Activated CD8-positive, alpha-beta T cell treated with anti-CD3 and anti-CD28 coated beads, Interleukin-2, amount 10 ng/mL, durations not matched to agents 7 days and 5 days (primary cell): ENCODE measurements at regions not wholly inside any gene's neighbourhood (a gene's known extent, or its start where the extent isn't known, plus 50 kb on each side); places are given as distances from the start of the nearest gene placed in this dataset.

ENCODE experiments used
- ATAC-seq: fragments of 150-1000 bp; cut with Tn5 transposase; one replicate; pipeline ENCODE4 v1.10.0; 2021; ENCODE audit warnings: moderate library complexity
- CTCF ChIA-PET: fragments of 350-600 bp; sonication (Branson Sonifier 250); formaldehyde crosslinking; loops from one replicate; lab custom pipeline; 2021; ENCODE audit warnings: antibody characterized with exemption; lab: Charles Lee
- POLR2A ChIA-PET: fragments of 350-600 bp; sonication (Branson Sonifier 250); formaldehyde crosslinking; loops from one replicate; lab custom pipeline; 2021; ENCODE audit warnings: antibody characterized with exemption; lab: Charles Lee
- DNase-seq: peaks from one replicate; pipeline ENCODE4 v3.0.0-alpha.2; 2020
- H3K27ac Mint-ChIP-seq: one replicate; pipeline ENCODE4 v1.8.0; 2021; ENCODE audit warnings: mild to moderate bottlenecking, mixed read lengths
- H3K27me3 Mint-ChIP-seq: one replicate; pipeline ENCODE4 v1.8.0; 2021; ENCODE audit warnings: low read depth, mixed read lengths
- H3K36me3 Mint-ChIP-seq: one replicate; pipeline ENCODE4 v1.8.0; 2021; ENCODE audit warnings: low read depth, mixed read lengths
- H3K4me1 Mint-ChIP-seq: one replicate; pipeline ENCODE4 v1.8.0; 2021; ENCODE audit warnings: low read depth, mixed read lengths
- H3K4me3 Mint-ChIP-seq: one replicate; pipeline ENCODE4 v1.8.0; 2021; ENCODE audit warnings: mild to moderate bottlenecking, mixed read lengths
- H3K9me3 Mint-ChIP-seq: one replicate; pipeline ENCODE4 v1.8.0; 2022; ENCODE audit warnings: mixed read lengths; ENCODE audit not compliant: insufficient read depth

GRCh38 chr7:115271332-115272235, 349.7 kb downstream of the MDFIC start:
- no peaks in the 10 kb centered on the region for H3K9me3 Mint-ChIP-seq
- no peaks in the 10 kb centered on the region for H3K36me3 Mint-ChIP-seq
- no peaks in the 10 kb centered on the region for H3K4me1 Mint-ChIP-seq
- DNase-seq (no peak), ATAC-seq (no peak)
- ChIA-PET POLR2A (no interaction called here), CTCF (no interaction called here)
- H3K27ac Mint-ChIP-seq: no peak overlapping the region
- H3K27me3 Mint-ChIP-seq: no peaks in the 10 kb centered on the region
- no peak overlapping the region for H3K4me3 Mint-ChIP-seq

- Mint-ChIP-seq H3K27ac (no peak overlapping the region), H3K36me3 (no peaks in the 10 kb centered on the region), H3K4me3 (no peak overlapping the region), H3K9me3 (no peaks in the 10 kb centered on the region), H3K4me1 (no peaks in the 10 kb centered on the region), H3K27me3 (peaks cover 3% of the 10 kb centered on the region)
- POLR2A ChIA-PET: no interaction called here
- CTCF ChIA-PET: no interaction called here
- ATAC-seq (no peak), DNase-seq (no peak)
Observed at GRCh38 chr7:115269486-115269885, 347.6 kb downstream of the MDFIC start.

- ATAC-seq: no peak
- Mint-ChIP-seq H3K9me3 (no peaks in the 10 kb centered on the region), H3K4me1 (no peaks in the 10 kb centered on the region), H3K27ac (no peak overlapping the region), H3K4me3 (no peak overlapping the region), H3K27me3 (peaks cover 3% of the 10 kb centered on the region), H3K36me3 (no peaks in the 10 kb centered on the region)
- CTCF ChIA-PET: no interaction called here
- DNase-seq: no peak
- POLR2A ChIA-PET: no interaction called here
Observed at GRCh38 chr7:115267503-115267902, 345.6 kb downstream of the MDFIC start.

GRCh38 chr7:115260381-115260780, 338.5 kb downstream of the MDFIC start:
- Mint-ChIP-seq H3K4me3 (no peak overlapping the region), H3K27ac (no peak overlapping the region), H3K4me1 (no peaks in the 10 kb centered on the region), H3K27me3 (no peaks in the 10 kb centered on the region), H3K36me3 (no peaks in the 10 kb centered on the region), H3K9me3 (no peaks in the 10 kb centered on the region)
- CTCF ChIA-PET: no interaction called here
- DNase-seq: no peak
- POLR2A ChIA-PET: no interaction called here
- ATAC-seq: no peak

GRCh38 chr7:115252461-115252860, 330.6 kb downstream of the MDFIC start:
- ChIA-PET POLR2A (no interaction called here), CTCF (no interaction called here)
- DNase-seq (no peak), ATAC-seq (no peak)
- Mint-ChIP-seq H3K36me3 (no peaks in the 10 kb centered on the region), H3K27me3 (no peaks in the 10 kb centered on the region), H3K4me1 (no peaks in the 10 kb centered on the region), H3K9me3 (no peaks in the 10 kb centered on the region), H3K4me3 (no peak overlapping the region), H3K27ac (no peak overlapping the region)

GRCh38 chr7:115249080-115249479, 327.2 kb downstream of the MDFIC start:
- Mint-ChIP-seq H3K27ac (no peak overlapping the region), H3K36me3 (no peaks in the 10 kb centered on the region), H3K4me1 (no peaks in the 10 kb centered on the region), H3K9me3 (no peaks in the 10 kb centered on the region), H3K4me3 (no peak overlapping the region), H3K27me3 (no peaks in the 10 kb centered on the region)
- ChIA-PET CTCF (no interaction called here), POLR2A (no interaction called here)
- no peak for DNase-seq
- ATAC-seq: no peak

- Mint-ChIP-seq H3K36me3 (no peaks in the 10 kb centered on the region), H3K4me1 (no peaks in the 10 kb centered on the region), H3K9me3 (no peaks in the 10 kb centered on the region), H3K4me3 (no peak overlapping the region), H3K27me3 (peaks cover 5% of the 10 kb centered on the region), H3K27ac (no peak overlapping the region)
- DNase-seq (no peak), ATAC-seq (no peak)
- POLR2A ChIA-PET: no interaction called here
- CTCF ChIA-PET: no interaction called here
Observed at GRCh38 chr7:115241151-115241550, 319.3 kb downstream of the MDFIC start.

- Mint-ChIP-seq H3K4me3 (no peak overlapping the region), H3K36me3 (no peaks in the 10 kb centered on the region), H3K27ac (no peak overlapping the region), H3K4me1 (no peaks in the 10 kb centered on the region), H3K27me3 (peaks cover 5% of the 10 kb centered on the region), H3K9me3 (no peaks in the 10 kb centered on the region)
- ATAC-seq (no peak), DNase-seq (no peak)
- POLR2A ChIA-PET: no interaction called here
- CTCF ChIA-PET: no interaction called here
Observed at GRCh38 chr7:115240242-115240641, 318.3 kb downstream of the MDFIC start.

- CTCF ChIA-PET: no interaction called here
- ATAC-seq (no peak), DNase-seq (no peak)
- Mint-ChIP-seq H3K36me3 (no peaks in the 10 kb centered on the region), H3K27me3 (no peaks in the 10 kb centered on the region), H3K4me3 (no peak overlapping the region), H3K9me3 (no peaks in the 10 kb centered on the region), H3K4me1 (peaks cover 3% of the 10 kb centered on the region), H3K27ac (no peak overlapping the region)
- POLR2A ChIA-PET: no interaction called here
Observed at GRCh38 chr7:115235075-115235474, 313.2 kb downstream of the MDFIC start.

- Mint-ChIP-seq H3K4me3 (no peak overlapping the region), H3K27me3 (peaks cover 2% of the 10 kb centered on the region), H3K9me3 (no peaks in the 10 kb centered on the region), H3K36me3 (no peaks in the 10 kb centered on the region), H3K4me1 (peaks cover 5% of the 10 kb centered on the region), H3K27ac (no peak overlapping the region)
- ChIA-PET CTCF (no interaction called here), POLR2A (no interaction called here)
- no peak for DNase-seq
- ATAC-seq: no peak
Observed at GRCh38 chr7:115233809-115234208, 311.9 kb downstream of the MDFIC start.

GRCh38 chr7:115232041-115232440, 310.1 kb downstream of the MDFIC start:
- H3K4me1 Mint-ChIP-seq: peaks cover 5% of the 10 kb centered on the region
- no peak overlapping the region for H3K4me3 Mint-ChIP-seq
- ChIA-PET CTCF (interaction anchor here (1.3 kb wide), 1 partner anchor 15 kb away, joined by 5 read pairs; no protein-coding TSS in a partner anchor), POLR2A (no interaction called here)
- H3K36me3 Mint-ChIP-seq: no peaks in the 10 kb centered on the region
- peaks cover 2% of the 10 kb centered on the region for H3K27me3 Mint-ChIP-seq
- ATAC-seq (no peak), DNase-seq (no peak)
- no peaks in the 10 kb centered on the region for H3K9me3 Mint-ChIP-seq
- H3K27ac Mint-ChIP-seq: no peak overlapping the region

- Mint-ChIP-seq H3K36me3 (no peaks in the 10 kb centered on the region), H3K4me3 (no peak overlapping the region), H3K9me3 (no peaks in the 10 kb centered on the region), H3K27ac (no peak overlapping the region), H3K4me1 (peaks cover 5% of the 10 kb centered on the region), H3K27me3 (peaks cover 2% of the 10 kb centered on the region)
- ATAC-seq (peak; percentile 39), DNase-seq (no peak)
- POLR2A ChIA-PET: no interaction called here
- CTCF ChIA-PET: interaction anchor here (1.3 kb wide), 1 partner anchor 14 kb away, joined by 5 read pairs; no protein-coding TSS in a partner anchor
Observed at GRCh38 chr7:115230882-115231571, 309.1 kb downstream of the MDFIC start.
